VCaP (cell line): ENCODE measurements at regions not wholly inside any gene's neighbourhood (a gene's known extent, or its start where the extent isn't known, plus 50 kb on each side); places are given as distances from the start of the nearest gene placed in this dataset.
"Not testable (repeated sequence)": the region's sequence is repeated elsewhere in the genome, so short reads cannot be mapped to it uniquely, and the experiment has no call there.

ENCODE experiments used
- H3K27ac ChIP-seq: fragments of 450-650 bp; 2 replicates; pipeline ENCODE4 v1.5.1; 2017
- CTCF ChIP-seq: fragments of 450-650 bp; conservative IDR thresholded peaks from 2 replicates; pipeline ENCODE4 v1.5.1; 2017; ENCODE audit warnings: mild to moderate bottlenecking, moderate library complexity

- TF ChIP-seq CTCF: no peak
- H3K27ac ChIP-seq: no peak overlapping the region
Observed at GRCh38 chrX:130504019-130504418, 102.2 kb downstream of the RBMX2 start.

- no peak for TF ChIP-seq CTCF
- no peak overlapping the region for H3K27ac ChIP-seq
Observed at GRCh38 chrX:130507015-130507414, 105.2 kb downstream of the RBMX2 start.

DNA sequence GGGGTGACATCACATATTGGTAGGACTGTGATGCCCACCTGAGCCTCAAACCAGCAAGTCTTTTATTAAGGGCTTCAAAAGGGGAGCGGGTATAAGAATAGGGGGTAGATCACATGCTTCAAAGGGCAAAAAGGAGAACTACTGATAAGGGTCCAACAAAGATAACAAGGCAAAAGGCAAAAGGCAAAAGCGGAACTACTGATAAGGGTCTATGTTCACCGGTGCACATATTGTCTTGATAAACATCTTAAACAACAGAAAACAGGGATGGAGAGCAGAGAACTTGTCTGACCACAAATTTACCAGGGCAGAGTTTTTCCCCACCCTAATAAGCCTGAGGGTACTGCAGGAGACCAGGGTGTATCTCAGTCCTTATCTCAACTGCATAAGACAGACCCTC, 110.7 kb downstream of the RBMX2 start:
- not testable (repeated sequence) for H3K27ac ChIP-seq

- H3K27ac ChIP-seq: no peak overlapping the region; the same call in 1 of the 2 replicates
- no peak for TF ChIP-seq CTCF
Observed at GRCh38 chrX:130516123-130516522, 114.3 kb downstream of the RBMX2 start.

DNA sequence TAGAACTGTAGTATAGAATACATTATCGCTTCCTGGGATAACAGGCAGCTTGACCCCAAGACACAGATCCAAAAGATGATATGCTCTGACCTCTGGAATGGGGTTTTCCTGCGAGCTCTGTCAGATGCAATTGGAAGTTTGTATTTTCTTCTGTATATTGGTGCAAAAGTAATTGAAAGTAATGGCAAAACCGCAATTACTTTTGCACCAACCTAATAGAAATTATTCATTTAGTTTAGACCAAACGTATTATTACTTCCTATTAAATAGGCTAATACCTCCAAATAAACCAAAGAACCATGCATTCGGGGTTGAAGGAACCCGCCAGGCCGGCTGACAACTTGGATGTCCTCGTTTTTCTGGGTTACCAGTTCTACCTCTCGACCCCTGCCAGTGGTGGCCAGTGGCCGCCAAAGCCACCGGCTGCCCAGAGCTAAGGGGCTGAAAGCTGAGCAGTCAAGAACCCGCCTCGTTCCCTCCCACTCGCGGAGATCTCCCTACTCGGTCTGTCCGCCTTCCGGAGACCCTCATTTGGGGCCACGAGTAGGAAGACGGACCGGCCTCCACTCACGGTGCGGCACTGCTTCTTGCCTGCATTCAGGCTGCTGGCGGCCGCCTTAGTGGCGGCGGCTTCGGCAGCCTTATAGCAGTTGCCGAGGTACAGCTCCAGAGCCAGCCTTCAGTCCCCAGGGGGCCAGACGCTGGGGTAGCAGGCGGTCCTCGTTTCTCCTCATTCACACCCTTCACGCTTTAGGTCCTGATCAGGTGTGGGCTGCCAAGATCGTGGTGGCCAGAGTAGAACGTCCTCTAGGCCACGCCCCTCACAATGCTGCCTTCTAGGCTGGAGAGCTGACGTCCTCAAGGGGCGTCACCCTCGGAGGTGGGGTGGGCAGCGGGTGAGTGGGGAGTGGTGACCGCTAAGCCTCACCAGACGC, 121.9 kb downstream of the RBMX2 start:
- no peak overlapping the region; the same call in 1 of the 2 replicates for H3K27ac ChIP-seq
- no peak for TF ChIP-seq CTCF

DNA sequence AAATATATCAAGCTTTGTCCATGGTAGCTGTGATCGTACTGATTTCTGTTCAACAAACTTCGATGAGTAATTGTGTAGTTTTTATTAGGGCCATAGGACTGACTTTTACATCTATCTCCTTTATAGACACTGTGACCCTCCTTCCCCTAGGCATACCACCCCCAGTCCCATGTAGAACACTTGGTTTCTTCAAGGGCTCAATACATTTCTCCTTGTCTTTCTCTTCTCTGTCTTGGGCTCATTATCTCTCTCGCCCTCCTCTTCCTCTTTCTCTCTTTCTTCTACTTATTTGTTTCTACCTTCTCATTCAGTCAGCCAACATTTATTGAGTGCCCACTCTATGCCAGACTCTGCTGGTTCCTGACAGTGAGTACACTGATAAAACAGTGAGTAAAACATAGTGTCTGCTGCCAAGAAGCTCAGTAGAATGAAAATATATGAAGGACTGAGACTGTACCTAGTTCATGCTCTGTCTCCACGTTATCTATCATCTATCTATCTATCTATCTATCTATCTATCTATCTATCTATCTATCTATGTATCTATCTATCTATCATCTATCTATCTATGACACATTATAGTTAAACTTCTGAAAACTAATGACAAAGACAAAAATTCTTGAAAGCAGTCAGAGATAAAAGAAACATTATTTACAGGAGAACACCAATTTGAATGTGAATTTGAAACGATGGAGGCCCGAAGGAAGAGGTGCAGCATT, 122.8 kb downstream of the RBMX2 start:
- TF ChIP-seq CTCF: no peak
- no peak overlapping the region for H3K27ac ChIP-seq

GRCh38 chrX:130529531-130529930, 127.7 kb downstream of the RBMX2 start:
- no peak overlapping the region for H3K27ac ChIP-seq
- TF ChIP-seq CTCF: no peak

DNA sequence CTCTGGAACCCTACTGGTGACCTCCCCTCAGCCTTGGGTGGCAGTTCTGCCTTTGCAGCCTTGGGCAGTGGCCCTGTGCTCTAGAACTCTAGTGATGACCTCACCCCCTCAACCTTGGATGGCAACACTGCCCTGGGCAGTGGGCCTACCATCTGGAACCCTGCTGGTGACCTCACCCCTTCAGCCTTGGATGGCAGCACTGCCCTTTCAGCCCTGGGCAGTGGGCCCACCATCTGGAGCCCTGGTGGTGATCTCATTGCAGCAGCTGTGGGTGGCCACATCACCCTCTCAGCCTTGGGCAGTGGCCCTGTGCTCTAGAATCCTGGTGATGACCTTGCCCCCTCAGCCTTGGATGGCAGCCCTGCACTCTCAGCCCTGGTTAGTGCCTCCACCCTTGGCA, 129.3 kb downstream of the RBMX2 start:
- no peak for TF ChIP-seq CTCF
- H3K27ac ChIP-seq: no peak overlapping the region
